HepG2 (cell line): ENCODE measurements at regions not wholly inside any gene's neighbourhood (a gene's known extent, or its start where the extent isn't known, plus 50 kb on each side); places are given as distances from the start of the nearest gene placed in this dataset.

ENCODE experiments used
- ATAC-seq: fragments of 200-7000 bp; cut with Tn5 transposase; 3 replicates; pipeline ENCODE4 v1.9.1; 2020; ENCODE audit warnings: mild to moderate bottlenecking, moderate library complexity
- BruUV-seq: library from RNA; stranded (reverse); fragments of 400-500 nt; replicated peaks from 2 replicates; lab custom pipeline; 2021; lab: Mats Ljungman, UMichigan
- CTCF ChIA-PET: fragments of 300-600 bp; formaldehyde crosslinking; extraction: SDS; loops from one replicate; lab custom pipeline; 2021; ENCODE audit warnings: low total read pairs, inconsistent platforms, low intra/inter-chr PET ratio; lab: Yijun Ruan, JAX
- POLR2A ChIA-PET: fragments of 350-600 bp; sonication (Branson Sonifier 250); formaldehyde crosslinking; loops from one replicate; lab custom pipeline; 2020; ENCODE audit warnings: antibody characterized with exemption, inconsistent platforms; lab: Yijun Ruan, JAX
- DNase-seq: peaks from one replicate; pipeline ENCODE4 v3.0.0-alpha.2; 2015; ENCODE audit warnings: low spot score
- FAIRE-seq: peaks from 3 replicates; lab custom pipeline; 2011; peaks lifted over from hg19 to GRCh38; lab: Jason Lieb, UNC
- H2AFZ ChIP-seq: one replicate; pipeline ENCODE4 v1.6.1; 2011; ENCODE audit warnings: low read length, inconsistent platforms
- H3K27ac ChIP-seq: fragments of 300-600 bp; 3 replicates; pipeline ENCODE4 v1.8.0; 2011; ENCODE audit warnings: mixed run types, mild to moderate bottlenecking, mixed read lengths, low read length, inconsistent platforms; ENCODE audit not compliant: insufficient read depth; ENCODE audit errors: extremely low read length
- H3K27me3 ChIP-seq, 2 experiments: fragments of 200-600 bp in 1 of 2; 2 replicates in 1 of 2; 3 replicates in 1 of 2; pipeline versions ENCODE4 v1.6.0 to v1.8.0; 2011; ENCODE audit warnings: low read length in 2 of 2, mild to moderate bottlenecking in 2 of 2, moderate library complexity in 2 of 2, inconsistent platforms in 1 of 2; ENCODE audit not compliant: insufficient read depth in 2 of 2, control insufficient read depth in 1 of 2
- H3K36me3 ChIP-seq, 2 experiments: fragments of 200-600 bp in 1 of 2; replicated peaks in 1 of 2; 2 replicates in 1 of 2; 3 replicates in 1 of 2; pipeline versions ENCODE4 v1.5.1 to v1.8.0; 2011; ENCODE audit warnings: low read length in 2 of 2, inconsistent platforms in 1 of 2; ENCODE audit not compliant: insufficient read depth in 2 of 2, control insufficient read depth in 1 of 2
- H3K4me1 ChIP-seq: 2 replicates; pipeline ENCODE4 v1.5.1; 2012; ENCODE audit warnings: low read length, inconsistent platforms; ENCODE audit not compliant: insufficient read depth
- H3K4me2 ChIP-seq: 2 replicates; pipeline ENCODE4 v1.6.0; 2011; ENCODE audit warnings: low read depth, low read length, inconsistent platforms
- H3K4me3 ChIP-seq, 3 experiments: fragments of 200-600 bp in 1 of 3; sonication (generic), shearing (Covaris generic) in 1 of 3; replicated peaks in 1 of 3; 2 replicates each; pipeline ENCODE4 v1.5.1; 2011 to 2016; ENCODE audit warnings: low read length in 3 of 3, inconsistent platforms in 2 of 3, low read depth in 2 of 3, mild to moderate bottlenecking in 2 of 3, control low read depth in 1 of 3, mixed read lengths in 1 of 3; ENCODE audit not compliant: insufficient read depth in 1 of 3
- H3K79me2 ChIP-seq: one replicate; pipeline ENCODE4 v1.6.1; 2011; ENCODE audit warnings: low read length, inconsistent platforms; ENCODE audit not compliant: insufficient read depth
- H3K9ac ChIP-seq: 2 replicates; pipeline ENCODE4 v1.6.0; 2011; ENCODE audit warnings: mild to moderate bottlenecking, low read depth, low read length, inconsistent platforms; ENCODE audit not compliant: insufficient read depth
- H3K9me3 ChIP-seq: 2 replicates; pipeline ENCODE4 v1.5.1; 2012; ENCODE audit warnings: mild to moderate bottlenecking, low read length
- H4K20me1 ChIP-seq: 2 replicates; pipeline ENCODE4 v1.6.0; 2011; ENCODE audit warnings: inconsistent platforms, mild to moderate bottlenecking, low read length, moderate library complexity; ENCODE audit not compliant: insufficient read depth
- ADNP ChIP-seq: sonication (generic); formaldehyde crosslinking; IDR thresholded peaks from 2 replicates; pipeline ENCODE4 v1.4.0; 2020; ENCODE audit warnings: missing genetic modification reagents
- CENPX ChIP-seq: sonication (generic); formaldehyde crosslinking; IDR thresholded peaks from 2 replicates; pipeline ENCODE4 v1.9.0; 2021; ENCODE audit warnings: mild to moderate bottlenecking, missing genetic modification reagents, moderate library complexity
- CTCF ChIP-seq: sonication (generic); formaldehyde crosslinking; IDR thresholded peaks from 2 replicates; pipeline ENCODE4 v1.5.0; 2020; ENCODE audit warnings: mild to moderate bottlenecking, missing genetic modification reagents, moderate library complexity
- HNF4A ChIP-seq: sonication (generic); formaldehyde crosslinking; IDR thresholded peaks from 2 replicates; pipeline ENCODE4 v1.4.0; 2020; ENCODE audit warnings: missing genetic modification reagents
- IRF2 ChIP-seq: IDR thresholded peaks from 2 replicates; pipeline ENCODE4 v1.6.1; 2018; ENCODE audit warnings: missing genetic modification reagents, missing compliant biosample characterization
- NFYC ChIP-seq: IDR thresholded peaks from 2 replicates; pipeline ENCODE4 v1.6.1; 2016; ENCODE audit warnings: missing genetic modification reagents, missing compliant biosample characterization
- SALL2 ChIP-seq: sonication (generic); formaldehyde crosslinking; IDR thresholded peaks from 2 replicates; pipeline ENCODE4 v1.8.1; 2023; ENCODE audit warnings: mild to moderate bottlenecking, missing genetic modification reagents, inconsistent platforms
- SMC3 ChIP-seq: IDR thresholded peaks from 2 replicates; pipeline ENCODE4 v1.6.1; 2011; ENCODE audit warnings: low read length, improper control_type of control experiment
- STAG1 ChIP-seq: sonication (generic); formaldehyde crosslinking; IDR thresholded peaks from 2 replicates; pipeline ENCODE4 v1.4.0; 2020; ENCODE audit warnings: missing genetic modification reagents
- ZNF619 ChIP-seq: sonication (generic); formaldehyde crosslinking; IDR thresholded peaks from 2 replicates; pipeline ENCODE4 v1.4.0; 2020; ENCODE audit warnings: mild to moderate bottlenecking, missing genetic modification reagents
- WGBS: methylation state at CpG from one replicate; pipeline ENCODE4 v1.1.6; 2017; ENCODE audit warnings: low lambda C conversion rate; 5-methylcytosine and 5-hydroxymethylcytosine counted together
- in situ Hi-C: cut with HindIII; loops from 2 replicates; pipeline ENCODE4 v1.10.0; 2017; ENCODE audit warnings: low pct_unique_long_range_greater_than_20kb; ENCODE audit not compliant: extremely low pct_ligation_motif_present
- intact Hi-C: fragments of 100-400 bp; cut with micrococcal nuclease; formaldehyde crosslinking; loops from one replicate; pipeline ENCODE4 v1.10.0; 2022; ENCODE audit not compliant: unreplicated experiment

DNA sequence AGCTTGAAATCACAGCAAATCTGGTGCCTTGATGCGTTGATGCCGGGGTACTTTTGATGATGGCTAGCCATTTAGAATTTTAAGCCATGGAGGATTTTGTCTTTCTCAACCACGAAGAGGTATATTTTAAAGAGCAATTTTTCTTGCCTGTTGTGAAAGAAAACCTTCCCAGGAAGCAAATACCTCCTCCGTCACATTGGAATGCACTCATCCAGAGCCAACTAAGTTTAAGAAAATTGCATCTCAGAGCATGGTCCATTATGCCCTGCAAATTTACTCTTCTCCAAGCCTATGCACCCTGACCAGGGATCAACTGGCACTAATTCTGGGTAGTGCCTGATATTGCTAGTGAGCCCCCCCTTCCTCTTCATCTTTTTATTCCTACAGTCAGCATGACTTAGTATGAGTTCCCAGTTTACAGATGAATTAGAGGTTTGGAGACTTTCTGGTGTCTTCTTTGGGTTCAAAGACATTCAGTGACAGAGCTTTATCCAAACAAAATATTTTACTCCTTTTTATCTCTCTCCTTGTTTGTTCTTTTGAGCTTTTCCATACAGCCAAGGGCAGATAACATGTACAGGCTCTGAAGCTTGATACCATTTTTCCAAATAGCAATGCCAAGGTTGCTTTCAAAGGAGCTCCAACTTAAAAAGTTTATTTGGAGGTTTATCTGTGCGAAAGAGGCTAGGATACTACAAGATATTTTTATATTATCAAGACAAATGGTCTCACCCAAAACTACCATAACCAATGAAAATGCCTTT, 56.6 kb upstream of the ANK3 start:
- no peak for TF ChIP-seq HNF4A (CRISPR knock-in tag)
- TF ChIP-seq SALL2 (CRISPR knock-in tag) = no peak
- TF ChIP-seq NFYC (CRISPR knock-in tag) = no peak
- WGBS = 32% methylated on average over 5 of the region's 5 CpGs
- DNase-seq (no peak), FAIRE-seq (no peak), ATAC-seq (no peak)
- no peaks in the 10 kb centered on the region for H3K27me3 ChIP-seq
- H4K20me1 ChIP-seq = no peaks in the 10 kb centered on the region
- ChIA-PET CTCF (interaction anchor here (1.9 kb wide), 1 partner anchor 201 kb away, joined by 5 read pairs; no protein-coding TSS in a partner anchor), POLR2A (no interaction called here)
- H3K9me3 ChIP-seq = no peaks in the 10 kb centered on the region
- no peak overlapping the region for H3K4me3 ChIP-seq
- H3K9ac ChIP-seq = no peak overlapping the region
- no peaks in the 10 kb centered on the region for H3K79me2 ChIP-seq
- no peak overlapping the region for H3K4me2 ChIP-seq
- intact Hi-C loops = no loop called here
- H3K4me1 ChIP-seq = no peaks in the 10 kb centered on the region
- no peak overlapping the region for H2AFZ ChIP-seq
- no peaks in the 10 kb centered on the region for H3K36me3 ChIP-seq
- in situ Hi-C loops = no loop called here
- H3K27ac ChIP-seq = no peak overlapping the region
- BruUV-seq = no TSS peak

- Histone ChIP-seq H3K36me3 (no peaks in the 10 kb centered on the region), H3K4me1 (no peaks in the 10 kb centered on the region), H3K27me3 (no peaks in the 10 kb centered on the region), H4K20me1 (no peaks in the 10 kb centered on the region), H3K4me3 (no peak overlapping the region), H3K79me2 (no peaks in the 10 kb centered on the region), H3K9ac (no peak overlapping the region), H3K9me3 (no peaks in the 10 kb centered on the region), H3K4me2 (no peak overlapping the region), H2AFZ (no peak overlapping the region), H3K27ac (no peak overlapping the region)
- TF ChIP-seq CENPX (CRISPR knock-in tag) = no peak
- TF ChIP-seq ADNP (CRISPR knock-in tag) = no peak
- peak; percentile 47; the same call in 1 of the 2 replicates for TF ChIP-seq SMC3
- TF ChIP-seq STAG1 (CRISPR knock-in tag) = peak; percentile 63
- no peak for TF ChIP-seq IRF2 (CRISPR knock-in tag)
- TF ChIP-seq CTCF (CRISPR knock-in tag) = peak; percentile 36
- no peak for TF ChIP-seq ZNF619 (CRISPR knock-in tag)
- intact Hi-C loops = loop anchor here (1.0 to 5.0 kb wide), 2 partner anchors 203 to 323 kb away; no protein-coding TSS in a partner anchor
- 0% methylated on average over 1 of the region's 1 CpG for WGBS
- BruUV-seq = no TSS peak
- DNase-seq (peak; percentile 4), FAIRE-seq (no peak), ATAC-seq (no peak)
- in situ Hi-C loops = no loop called here
- ChIA-PET CTCF (interaction anchor here (1.1 to 2.1 kb wide), 2 partner anchors 201 to 203 kb away, joined by 3 to 12 read pairs; no protein-coding TSS in a partner anchor), POLR2A (no interaction called here)
These were observed 54.9 kb upstream of the ANK3 start for GRCh38 chr10:60444494-60445064.
